ENCODE measurements at regions not wholly inside any gene's neighbourhood (a gene's known extent, or its start where the extent isn't known, plus 50 kb on each side); places are given as distances from the start of the nearest gene placed in this dataset.
"Not testable (repeated sequence)": the region's sequence is repeated elsewhere in the genome, so short reads cannot be mapped to it uniquely, and the experiment has no call there.

GRCh38 chr11:45403521-45403920 is 117.4 kb upstream of the SYT13 start:
- peak; percentile 28 for DNase-seq

GRCh38 chr11:45402049-45402630 is 116.0 kb upstream of the SYT13 start:
- no peak for DNase-seq

GRCh38 chr11:45400591-45400990 is 114.5 kb upstream of the SYT13 start:
- peak; percentile 88 for DNase-seq

- DNase-seq: no peak
These were observed 113.0 kb upstream of the SYT13 start for GRCh38 chr11:45399166-45399565.

- DNase-seq: no peak
These were observed 112.2 kb upstream of the SYT13 start for GRCh38 chr11:45398325-45398724.

- no peak for DNase-seq
These were observed 110.3 kb upstream of the SYT13 start for GRCh38 chr11:45396394-45396793.

- no peak for DNase-seq
These were observed 109.8 kb upstream of the SYT13 start for GRCh38 chr11:45395947-45396346.

- DNase-seq: no peak
These were observed 109.3 kb upstream of the SYT13 start for GRCh38 chr11:45395421-45395820.

- no peak for DNase-seq
These were observed 108.3 kb upstream of the SYT13 start for GRCh38 chr11:45394294-45395085.

- DNase-seq: no peak
These were observed 107.7 kb upstream of the SYT13 start for GRCh38 chr11:45393826-45394225.

- no peak for DNase-seq
These were observed 107.2 kb upstream of the SYT13 start for GRCh38 chr11:45393334-45393733.

- peak; percentile 50 for DNase-seq
These were observed 106.5 kb upstream of the SYT13 start for GRCh38 chr11:45392591-45393091.

GRCh38 chr11:45392154-45392553 is 106.0 kb upstream of the SYT13 start:
- no peak for DNase-seq

- DNase-seq: no peak
These were observed 105.2 kb upstream of the SYT13 start for GRCh38 chr11:45391168-45391850.

- DNase-seq: peak; percentile 65
These were observed 104.3 kb upstream of the SYT13 start for GRCh38 chr11:45390407-45390806.

GRCh38 chr11:45388472-45388871 is 102.3 kb upstream of the SYT13 start:
- no peak for DNase-seq

GRCh38 chr11:45387885-45388284 is 101.7 kb upstream of the SYT13 start:
- DNase-seq: not testable (repeated sequence)

- no peak for DNase-seq
These were observed 100.8 kb upstream of the SYT13 start for GRCh38 chr11:45386972-45387371.

GRCh38 chr11:45385844-45386243 is 99.7 kb upstream of the SYT13 start:
- no peak for DNase-seq

- no peak for DNase-seq
These were observed 99.3 kb upstream of the SYT13 start for GRCh38 chr11:45385423-45385822.

GRCh38 chr11:45384711-45385241 is 98.6 kb upstream of the SYT13 start:
- no peak for DNase-seq

- no peak for DNase-seq
These were observed 97.9 kb upstream of the SYT13 start for GRCh38 chr11:45384016-45384415.

- DNase-seq: peak; percentile 78
These were observed 97.1 kb upstream of the SYT13 start for GRCh38 chr11:45383224-45383623.
